Fibroblast of skin of back (primary cell): ENCODE measurements at regions not wholly inside any gene's neighbourhood (a gene's known extent, or its start where the extent isn't known, plus 50 kb on each side); places are given as distances from the start of the nearest gene placed in this dataset.
"Not testable (repeated sequence)": the region's sequence is repeated elsewhere in the genome, so short reads cannot be mapped to it uniquely, and the experiment has no call there.

ENCODE experiments used
- DNase-seq: peaks from one replicate; pipeline ENCODE4 v3.0.0-alpha.2; 2013

DNA sequence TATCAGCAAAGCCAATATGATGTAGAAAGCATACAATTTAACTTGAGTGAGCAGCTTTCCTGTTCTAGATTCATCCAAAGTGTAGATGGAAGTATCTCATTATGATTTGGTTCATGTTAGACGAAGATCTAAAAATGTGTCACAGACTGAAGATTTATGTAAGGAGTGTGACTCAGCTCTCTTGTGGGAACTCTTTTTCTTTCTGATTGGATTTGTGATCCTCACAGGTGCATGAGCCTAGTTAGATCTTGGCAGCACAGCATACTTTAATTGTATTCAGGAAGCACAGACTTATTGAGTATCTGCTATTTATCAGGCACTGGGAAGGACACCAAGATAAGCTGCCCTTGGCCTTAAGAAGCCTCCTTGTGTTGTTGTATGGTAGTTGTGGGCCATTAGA is 147.1 kb downstream of the C11orf91 start:
- DNase-seq, result peak; percentile 38

- DNase-seq, result peak; percentile 65
Measured at GRCh38 chr11:33552756-33553155, 147.9 kb downstream of the C11orf91 start.

- DNase-seq, result no peak
Measured at GRCh38 chr11:33551051-33551450, 149.6 kb downstream of the C11orf91 start.

DNA sequence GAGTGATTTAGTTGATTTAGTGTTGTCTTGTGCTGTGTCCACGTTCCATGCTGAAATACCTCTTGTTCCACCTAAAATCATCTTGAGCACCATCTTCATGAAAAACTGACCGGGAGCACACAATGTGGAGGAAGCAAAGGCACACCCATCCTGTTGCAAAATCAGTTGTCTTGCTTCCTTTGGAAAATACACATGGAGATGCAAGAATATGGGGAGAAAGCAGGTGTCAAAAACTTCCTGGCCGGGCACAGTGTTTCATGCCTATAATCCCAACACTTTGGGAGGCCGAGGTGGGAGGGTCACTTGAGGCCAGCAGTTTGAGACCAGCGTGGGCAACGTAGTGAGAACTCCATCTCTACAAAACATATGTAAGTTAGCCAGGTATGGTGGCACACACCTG is 151.1 kb downstream of the C11orf91 start:
- no peak for DNase-seq

GRCh38 chr11:33545931-33546330 is 154.7 kb downstream of the C11orf91 start:
- DNase-seq, result peak; percentile 85

DNA sequence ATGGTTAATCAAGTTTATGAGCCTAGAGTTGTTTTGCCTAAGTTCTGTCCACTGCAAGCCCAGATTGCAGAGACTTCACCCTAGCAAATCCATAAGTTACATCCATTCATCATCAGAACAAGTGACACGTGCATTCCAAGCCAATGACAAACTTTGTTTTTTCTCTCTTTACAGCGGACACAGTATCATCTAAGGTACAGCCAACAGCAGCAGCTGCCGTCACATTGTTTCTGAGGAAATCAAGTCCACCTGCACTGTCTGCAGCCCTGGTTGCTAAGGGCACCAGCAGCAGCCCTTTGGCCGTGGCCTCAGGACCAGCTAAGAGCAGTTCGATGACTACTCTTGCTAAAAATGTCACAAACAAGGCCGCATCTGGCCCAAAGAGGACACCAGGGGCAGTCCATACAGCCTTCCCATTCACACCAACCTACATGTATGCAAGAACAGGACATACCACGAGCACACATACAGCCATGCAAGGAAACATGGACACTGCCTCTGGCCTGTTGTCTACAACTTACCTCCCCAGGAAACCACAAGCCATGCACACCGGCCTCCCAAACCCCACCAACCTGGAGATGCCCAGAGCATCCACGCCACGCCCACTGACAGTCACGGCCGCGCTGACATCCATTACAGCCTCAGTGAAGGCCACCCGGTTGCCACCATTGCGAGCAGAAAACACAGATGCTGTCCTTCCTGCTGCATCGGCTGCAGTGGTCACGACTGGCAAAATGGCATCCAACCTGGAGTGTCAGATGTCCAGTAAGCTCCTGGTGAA is 155.8 kb downstream of the C11orf91 start:
- peak; percentile 63 for DNase-seq

DNA sequence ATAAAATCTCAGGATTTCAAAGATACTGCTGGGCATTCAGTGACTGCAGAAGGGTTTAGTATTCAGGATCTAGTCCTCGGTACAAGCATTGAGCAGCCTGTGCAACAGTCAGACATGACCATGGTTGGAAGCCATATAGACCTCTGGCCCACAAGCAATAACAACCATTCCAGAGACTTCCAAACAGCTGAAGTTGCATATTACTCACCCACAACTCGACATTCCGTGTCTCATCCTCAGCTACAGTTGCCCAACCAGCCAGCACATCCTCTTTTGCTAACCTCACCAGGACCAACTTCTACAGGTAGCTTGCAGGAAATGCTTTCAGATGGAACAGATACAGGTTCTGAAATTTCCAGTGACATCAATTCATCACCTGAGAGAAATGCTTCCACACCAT is 156.8 kb downstream of the C11orf91 start:
- peak; percentile 48 for DNase-seq

GRCh38 chr11:33542921-33543320 is 157.7 kb downstream of the C11orf91 start:
- peak; percentile 59 for DNase-seq

- DNase-seq, result no peak
Measured at GRCh38 chr11:33540946-33541915, 159.4 kb downstream of the C11orf91 start.

DNA sequence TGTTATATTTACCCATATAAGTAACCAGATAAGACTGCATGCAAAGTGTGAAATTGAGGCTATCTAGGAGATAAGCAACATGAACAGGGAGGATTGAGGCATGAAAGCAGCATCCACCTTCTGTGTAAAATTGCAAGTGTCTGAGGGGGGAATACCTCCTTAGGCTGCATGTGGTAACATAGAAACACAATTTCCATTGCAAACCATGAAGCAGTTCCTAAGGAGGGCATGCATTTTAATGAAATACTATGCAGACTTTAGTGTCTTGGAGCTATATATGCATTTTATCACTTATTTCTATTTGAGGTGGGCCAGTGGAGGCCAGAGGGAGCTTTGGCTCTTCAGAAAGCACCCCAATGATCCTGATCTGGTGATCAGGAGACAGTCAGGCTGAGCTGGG is 160.2 kb downstream of the C11orf91 start:
- DNase-seq, result no peak

GRCh38 chr11:33539751-33540150 is 160.9 kb downstream of the C11orf91 start:
- no peak for DNase-seq

GRCh38 chr11:33538726-33539125 is 161.9 kb downstream of the C11orf91 start:
- DNase-seq, result no peak

DNA sequence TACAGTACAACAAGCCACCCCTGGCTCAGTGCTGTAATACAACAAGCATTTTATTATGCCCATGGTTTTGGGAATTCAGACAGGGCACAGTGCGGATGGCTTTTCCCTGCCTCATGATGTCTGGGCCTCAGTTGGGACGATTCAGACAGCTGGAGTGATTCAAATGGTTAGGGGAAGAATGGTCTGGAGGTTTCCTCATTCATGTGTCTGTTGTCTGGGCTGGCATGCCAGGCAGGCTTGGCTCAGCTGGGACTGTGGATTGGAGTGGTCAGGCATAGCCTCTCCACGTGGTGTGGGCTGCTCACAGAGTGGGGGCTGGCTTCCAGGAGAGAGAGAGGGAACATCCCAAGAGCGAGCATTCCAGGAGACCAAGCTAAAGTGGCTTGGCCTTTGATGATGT is 164.4 kb downstream of the C11orf91 start:
- no peak for DNase-seq

DNA sequence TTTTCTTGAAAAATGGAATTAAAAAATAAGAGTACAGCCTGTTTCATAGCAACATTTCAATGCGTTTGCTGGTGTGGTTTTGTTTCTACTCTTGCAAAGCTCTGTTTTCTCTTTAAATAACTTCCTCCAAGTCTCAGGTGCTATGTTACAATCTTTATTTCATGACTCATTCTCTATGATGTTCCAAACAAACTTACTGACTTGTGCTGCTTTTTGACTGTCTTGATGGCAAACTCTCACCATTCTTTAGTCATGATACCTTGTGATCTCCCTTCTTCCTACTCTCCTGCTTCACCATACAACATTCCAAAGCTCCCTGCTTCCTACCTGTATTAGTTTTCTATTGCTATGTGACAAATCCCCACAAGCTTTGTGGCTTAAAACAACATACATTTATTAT is 166.1 kb downstream of the C11orf91 start:
- DNase-seq, result no peak

DNA sequence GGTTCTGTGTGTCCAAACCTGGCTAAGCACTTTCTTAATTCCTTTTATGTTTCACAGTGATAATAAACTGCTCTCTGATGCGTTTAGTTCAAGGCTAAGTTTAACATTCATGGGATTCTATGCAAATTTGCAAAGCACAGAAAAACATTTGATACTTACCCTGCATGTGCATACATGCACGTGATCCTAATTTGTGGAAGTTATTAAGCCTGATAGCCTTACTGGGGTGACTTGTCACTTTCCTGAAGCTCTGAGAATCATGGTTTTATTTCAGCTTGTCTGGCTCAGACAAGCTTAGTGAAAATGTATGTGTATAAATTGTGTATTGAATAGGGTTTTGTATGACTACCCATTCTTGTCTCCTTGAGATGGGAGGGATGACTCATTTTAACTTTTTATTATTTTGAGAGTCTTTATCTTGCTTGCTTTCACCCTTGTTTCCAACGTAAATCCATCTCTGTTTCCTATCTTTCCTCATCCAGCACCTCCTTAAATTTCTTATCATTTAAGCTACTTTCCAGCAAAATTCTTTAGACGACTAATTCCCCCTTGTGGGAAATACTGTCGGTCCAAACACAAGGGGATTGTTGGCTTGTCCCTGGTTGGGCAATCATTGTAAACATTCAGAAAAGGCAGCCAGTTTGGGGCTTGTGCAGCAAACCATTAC is 167.1 kb downstream of the C11orf91 start:
- peak; percentile 39 for DNase-seq

DNA sequence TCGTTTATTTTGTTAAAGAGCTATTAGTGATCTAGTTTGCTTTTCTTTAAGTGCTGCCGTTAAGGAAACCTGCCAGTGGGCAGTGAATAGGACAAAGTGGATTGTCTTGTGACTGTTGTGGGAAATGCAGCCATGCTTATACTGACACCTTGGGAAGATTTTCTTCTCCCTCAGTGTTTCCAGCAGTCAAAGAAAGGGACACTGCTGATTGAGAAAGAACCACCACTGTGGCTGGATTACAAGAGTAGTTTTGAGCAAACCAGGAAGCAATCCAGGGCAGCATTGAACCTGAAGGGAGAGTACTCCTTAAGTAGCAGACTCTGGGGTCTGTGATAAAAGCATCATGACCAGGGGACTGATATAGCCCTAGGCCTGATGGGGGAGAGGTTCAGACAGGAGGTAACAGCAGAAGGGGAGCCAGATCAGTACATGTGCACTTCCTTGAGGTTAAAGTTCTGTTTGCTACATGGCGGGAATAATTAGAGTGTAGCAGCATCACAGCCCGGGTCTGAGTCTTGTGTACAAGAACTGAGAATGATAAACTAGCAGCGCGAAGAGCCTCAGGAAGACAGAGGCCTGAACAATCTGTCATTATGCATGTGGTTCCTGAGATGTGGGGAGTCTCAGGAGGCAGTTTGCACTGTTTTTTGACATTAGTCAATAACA is 167.8 kb downstream of the C11orf91 start:
- DNase-seq, result no peak

- DNase-seq, result no peak
Measured at GRCh38 chr11:33532257-33532656, 168.4 kb downstream of the C11orf91 start.

GRCh38 chr11:33531743-33532181 is 168.9 kb downstream of the C11orf91 start:
- peak; percentile 73 for DNase-seq

DNA sequence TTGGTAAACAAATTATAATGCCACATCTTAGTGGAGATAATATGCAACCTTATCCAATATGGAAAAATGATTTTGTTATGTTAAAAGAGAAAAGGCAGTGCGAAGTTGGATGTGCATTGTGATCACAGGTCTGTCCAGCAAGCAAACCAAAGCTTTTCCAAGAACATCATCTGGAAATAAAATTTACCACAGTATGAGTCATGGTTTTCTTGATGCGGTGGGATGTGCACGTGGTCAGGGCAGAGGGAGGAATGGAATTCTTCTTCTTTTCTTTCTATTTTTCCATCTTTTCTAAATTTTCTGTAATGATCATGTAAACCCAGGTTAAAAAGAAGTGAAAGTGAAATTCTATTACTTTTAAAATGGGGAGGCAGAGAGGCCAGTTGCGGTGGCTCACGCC is 169.8 kb downstream of the C11orf91 start:
- peak; percentile 75 for DNase-seq

- no peak for DNase-seq
Measured at GRCh38 chr11:33529461-33529860, 171.2 kb downstream of the C11orf91 start.

- DNase-seq, result not testable (repeated sequence)
Measured at GRCh38 chr11:33527738-33528137, 172.9 kb downstream of the C11orf91 start.

- DNase-seq, result no peak
Measured at GRCh38 chr11:33525789-33526188, 174.8 kb downstream of the C11orf91 start.
